ENCODE measurements at regions not wholly inside any gene's neighbourhood (a gene's known extent, or its start where the extent isn't known, plus 50 kb on each side); places are given as distances from the start of the nearest gene placed in this dataset.

GRCh38 chr11:129620237-129621104 lies 195.2 kb upstream of the TMEM45B start:
- TF ChIP-seq CTCF (IDR thresholded peaks at IDR 0.05): no peak
- no peak for TF ChIP-seq POLR2A (IDR thresholded peaks at IDR 0.05)
